ENCODE measurements at regions not wholly inside any gene's neighbourhood (a gene's known extent, or its start where the extent isn't known, plus 50 kb on each side); places are given as distances from the start of the nearest gene placed in this dataset.

- no peak for DNase-seq
Measured at GRCh38 chr1:22350924-22351767, 100.5 kb upstream of the ZBTB40 start.

GRCh38 chr1:22351768-22352080, 99.9 kb upstream of the ZBTB40 start:
- Histone ChIP-seq H3K79me2 (ENCODE audit: low read length) (no peaks in the 10 kb centered on the region), H3K27me3 (replicated peaks; ENCODE audit: insufficient read depth, low read length) (peaks cover 94% of the 10 kb centered on the region), H4K20me1 (ENCODE audit: insufficient read depth, low read length) (no peaks in the 10 kb centered on the region), H3K4me2 (ENCODE audit: low read depth, low read length) (no peak overlapping the region), H3K4me1 (ENCODE audit: low read length) (no peaks in the 10 kb centered on the region), H3K9ac (ENCODE audit: low read length) (no peak overlapping the region), H3K36me3 (replicated peaks; ENCODE audit: insufficient read depth, low read length) (no peaks in the 10 kb centered on the region), H3F3A (ENCODE audit: insufficient read depth, low read length) (no peaks in the 10 kb centered on the region), H3K27ac (ENCODE audit: low read length) (no peak overlapping the region), H3K9me2 (replicated peaks; ENCODE audit: insufficient read depth, low read length) (no peaks in the 10 kb centered on the region), H3K9me3 (replicated peaks; ENCODE audit: insufficient read depth, low read length) (no peaks in the 10 kb centered on the region), H3K4me3 (ENCODE audit: low read length) (no peak overlapping the region), H2AFZ (ENCODE audit: low read length) (no peak overlapping the region)
- DNase-seq: no peak
- no peak for TF ChIP-seq CTCF (IDR thresholded peaks at IDR 0.05; ENCODE audit: low read length)
- TF ChIP-seq EZH2phosphoT487 (IDR thresholded peaks at IDR 0.05; ENCODE audit: low read length): no peak
- TF ChIP-seq EZH2 (optimal IDR thresholded peaks at IDR 0.05; ENCODE audit: low read depth, low read length): no peak

More at GRCh38 chr1:22350924-22351767, 100.5 kb upstream of the ZBTB40 start:
- Histone ChIP-seq H3K9ac (ENCODE audit: low read length) (no peak overlapping the region), H3K9me3 (replicated peaks; ENCODE audit: insufficient read depth, low read length) (no peaks in the 10 kb centered on the region), H3K9me2 (replicated peaks; ENCODE audit: insufficient read depth, low read length) (no peaks in the 10 kb centered on the region), H3K36me3 (replicated peaks; ENCODE audit: insufficient read depth, low read length) (no peaks in the 10 kb centered on the region), H2AFZ (ENCODE audit: low read length) (no peak overlapping the region), H3K27me3 (replicated peaks; ENCODE audit: insufficient read depth, low read length) (peaks cover 95% of the 10 kb centered on the region), H3F3A (ENCODE audit: insufficient read depth, low read length) (no peaks in the 10 kb centered on the region), H4K20me1 (ENCODE audit: insufficient read depth, low read length) (no peaks in the 10 kb centered on the region), H3K4me2 (ENCODE audit: low read depth, low read length) (no peak overlapping the region), H3K4me3 (ENCODE audit: low read length) (no peak overlapping the region), H3K79me2 (ENCODE audit: low read length) (no peaks in the 10 kb centered on the region), H3K27ac (ENCODE audit: low read length) (no peak overlapping the region), H3K4me1 (ENCODE audit: low read length) (no peaks in the 10 kb centered on the region)
- TF ChIP-seq EZH2 (optimal IDR thresholded peaks at IDR 0.05; ENCODE audit: low read depth, low read length) (no peak), EZH2phosphoT487 (IDR thresholded peaks at IDR 0.05; ENCODE audit: low read length) (no peak), CTCF (IDR thresholded peaks at IDR 0.05; ENCODE audit: low read length) (no peak)

DNA sequence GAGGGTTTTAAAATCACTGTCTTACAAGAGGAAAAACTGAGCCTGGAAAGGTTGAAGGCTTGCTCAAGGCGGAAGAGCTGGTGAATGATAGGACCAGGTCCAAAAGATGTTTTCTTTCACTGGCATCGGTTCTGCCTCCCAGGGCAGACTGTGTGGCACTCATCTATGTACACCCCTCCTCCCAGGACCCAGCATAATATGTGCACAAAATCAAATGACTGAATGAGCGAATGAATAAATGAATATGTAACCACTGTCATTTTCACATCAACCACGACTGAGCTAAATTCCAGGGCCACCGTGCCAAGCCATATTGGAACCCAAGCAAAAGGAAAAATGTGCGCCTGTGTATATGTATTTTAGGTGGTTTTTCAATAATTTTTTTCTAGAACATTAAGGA, 99.3 kb upstream of the ZBTB40 start:
- no peaks in the 10 kb centered on the region for H3K9me2 ChIP-seq (replicated peaks; ENCODE audit: insufficient read depth, low read length)
- no peaks in the 10 kb centered on the region for H3K79me2 ChIP-seq (ENCODE audit: low read length)
- no peaks in the 10 kb centered on the region for H3K4me1 ChIP-seq (ENCODE audit: low read length)
- no peaks in the 10 kb centered on the region for H4K20me1 ChIP-seq (ENCODE audit: insufficient read depth, low read length)
- no peak overlapping the region for H3K4me3 ChIP-seq (ENCODE audit: low read length)
- H2AFZ ChIP-seq (ENCODE audit: low read length): no peak overlapping the region
- H3K4me2 ChIP-seq (ENCODE audit: low read depth, low read length): no peak overlapping the region
- H3K27ac ChIP-seq (ENCODE audit: low read length): no peak overlapping the region
- no peaks in the 10 kb centered on the region for H3K36me3 ChIP-seq (replicated peaks; ENCODE audit: insufficient read depth, low read length)
- H3F3A ChIP-seq (ENCODE audit: insufficient read depth, low read length): no peaks in the 10 kb centered on the region
- TF ChIP-seq EZH2phosphoT487 (IDR thresholded peaks at IDR 0.05; ENCODE audit: low read length) (no peak), CTCF (IDR thresholded peaks at IDR 0.05; ENCODE audit: low read length) (no peak), EZH2 (optimal IDR thresholded peaks at IDR 0.05; ENCODE audit: low read depth, low read length) (no peak)
- H3K27me3 ChIP-seq (replicated peaks; ENCODE audit: insufficient read depth, low read length): peaks cover 88% of the 10 kb centered on the region
- DNase-seq: no peak
- no peaks in the 10 kb centered on the region for H3K9me3 ChIP-seq (replicated peaks; ENCODE audit: insufficient read depth, low read length)
- no peak overlapping the region for H3K9ac ChIP-seq (ENCODE audit: low read length)

Data from MM.1S (cell line).